Cardiac fibroblast (primary cell): ENCODE measurements at regions not wholly inside any gene's neighbourhood (a gene's known extent, or its start where the extent isn't known, plus 50 kb on each side); places are given as distances from the start of the nearest gene placed in this dataset.

Experiments used
- DNase-seq, 2 donors: peaks; one replicate each; pipeline versions ENCODE4 v3.0.0 to v3.0.0-alpha.2; 2010; ENCODE audit warnings: low read depth in 2 of 2
- H3K4me3 ChIP-seq, 2 donors: replicated peaks in 1 of 2; 1 replicate in 1 of 2; 2 replicates in 1 of 2; pipeline ENCODE4 v1.5.1; 2011; ENCODE audit warnings: low read depth in 2 of 2, low read length in 2 of 2, mild to moderate bottlenecking in 2 of 2, moderate library complexity in 1 of 2
- CTCF ChIP-seq: IDR thresholded peaks from one replicate; pipeline ENCODE4 v1.5.1; 2011; ENCODE audit warnings: low read depth, mild to moderate bottlenecking, low read length, inconsistent platforms

- no peak for TF ChIP-seq CTCF
- DNase-seq: no peak
- H3K4me3 ChIP-seq: no peak overlapping the region
Observed at GRCh38 chr4:114519368-114519767, 79.2 kb upstream of the UGT8 start.

- no peak for DNase-seq
- TF ChIP-seq CTCF: no peak
- H3K4me3 ChIP-seq: no peak overlapping the region
Observed at GRCh38 chr4:114527170-114527569, 71.4 kb upstream of the UGT8 start.

- no peak overlapping the region for H3K4me3 ChIP-seq
- no peak for TF ChIP-seq CTCF
- DNase-seq: no peak
Observed at GRCh38 chr4:114527637-114528036, 71.0 kb upstream of the UGT8 start.

GRCh38 chr4:114535725-114536124 is 62.9 kb upstream of the UGT8 start:
- DNase-seq: no peak
- H3K4me3 ChIP-seq: no peak overlapping the region
- no peak for TF ChIP-seq CTCF

- TF ChIP-seq CTCF: no peak
- no peak overlapping the region for H3K4me3 ChIP-seq
- no peak for DNase-seq
Observed at GRCh38 chr4:114537352-114537751, 61.3 kb upstream of the UGT8 start.

GRCh38 chr4:114538012-114538617 is 60.5 kb upstream of the UGT8 start:
- no peak for DNase-seq
- H3K4me3 ChIP-seq: no peak overlapping the region
- no peak for TF ChIP-seq CTCF

- no peak for TF ChIP-seq CTCF
- DNase-seq: no peak
- no peak overlapping the region for H3K4me3 ChIP-seq
Observed at GRCh38 chr4:114539985-114540384, 58.6 kb upstream of the UGT8 start.
